ENCODE measurements at regions not wholly inside any gene's neighbourhood (a gene's known extent, or its start where the extent isn't known, plus 50 kb on each side); places are given as distances from the start of the nearest gene placed in this dataset.
A peak's percentile ranks its signal among the peaks of the same experiment; 100 is the strongest.
"Not testable (repeated sequence)": the region's sequence is repeated elsewhere in the genome, so short reads cannot be mapped to it uniquely, and the experiment has no call there.

DNA sequence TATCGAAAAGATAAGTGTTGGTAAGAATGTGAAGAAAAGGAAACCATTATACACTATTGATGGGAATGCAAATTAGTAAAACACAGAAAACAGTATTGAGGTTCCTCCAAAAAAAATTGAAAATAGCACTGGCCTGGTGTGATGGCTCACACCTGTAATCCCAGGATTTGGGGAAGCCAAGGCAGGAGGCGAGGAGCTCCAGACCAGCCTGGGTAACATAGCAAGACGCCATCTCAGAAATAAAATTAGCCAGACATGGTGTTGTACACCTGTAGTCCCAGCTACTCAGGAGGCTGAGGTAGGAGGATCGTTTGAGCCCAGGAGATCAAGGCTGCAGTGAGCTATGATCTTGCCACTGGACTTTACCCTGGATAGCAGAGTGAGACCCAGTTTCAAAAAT lies 5303.4 kb upstream of the TPTE start:
- not testable (repeated sequence) for DNase-seq

DNA sequence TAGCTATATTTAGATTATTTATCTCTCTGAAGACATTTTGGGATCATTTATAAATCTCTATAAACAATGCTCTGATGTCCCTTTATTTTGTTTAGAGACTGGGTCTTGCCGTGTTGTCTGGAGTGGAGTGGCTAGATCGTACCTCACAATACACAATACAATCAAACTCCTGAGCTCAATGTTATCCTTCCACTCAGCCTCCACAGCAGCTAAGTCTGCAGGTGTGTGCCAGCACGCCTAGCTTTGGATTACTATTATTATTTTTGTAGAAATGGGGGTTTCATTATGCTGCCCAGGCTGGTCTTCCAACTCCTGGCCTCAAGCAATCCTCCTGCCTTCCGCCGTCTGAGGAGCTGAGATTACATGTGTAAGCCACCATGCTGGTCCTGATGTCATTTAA lies 5301.4 kb upstream of the TPTE start:
- DNase-seq, result not testable (repeated sequence)

DNA sequence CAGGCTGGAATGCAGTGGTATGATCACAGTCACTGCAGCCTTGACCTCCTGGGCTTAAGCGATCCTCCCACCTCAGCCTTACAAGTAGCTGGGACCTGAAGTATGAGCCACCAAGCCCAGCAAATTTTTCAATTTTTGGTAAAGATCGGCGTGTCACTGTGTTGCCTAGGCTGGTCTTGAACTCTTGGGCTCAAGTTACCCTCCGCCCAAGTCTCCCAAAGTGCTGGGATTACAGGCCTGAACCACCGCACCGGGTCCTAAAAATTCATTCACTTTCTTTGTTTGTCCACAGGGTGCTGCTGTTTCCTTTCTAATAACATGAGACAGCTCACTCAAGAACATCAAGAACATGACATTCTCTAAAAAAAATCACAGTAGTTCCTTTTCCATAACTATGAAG lies 5300.9 kb upstream of the TPTE start:
- DNase-seq, result not testable (repeated sequence)

DNA sequence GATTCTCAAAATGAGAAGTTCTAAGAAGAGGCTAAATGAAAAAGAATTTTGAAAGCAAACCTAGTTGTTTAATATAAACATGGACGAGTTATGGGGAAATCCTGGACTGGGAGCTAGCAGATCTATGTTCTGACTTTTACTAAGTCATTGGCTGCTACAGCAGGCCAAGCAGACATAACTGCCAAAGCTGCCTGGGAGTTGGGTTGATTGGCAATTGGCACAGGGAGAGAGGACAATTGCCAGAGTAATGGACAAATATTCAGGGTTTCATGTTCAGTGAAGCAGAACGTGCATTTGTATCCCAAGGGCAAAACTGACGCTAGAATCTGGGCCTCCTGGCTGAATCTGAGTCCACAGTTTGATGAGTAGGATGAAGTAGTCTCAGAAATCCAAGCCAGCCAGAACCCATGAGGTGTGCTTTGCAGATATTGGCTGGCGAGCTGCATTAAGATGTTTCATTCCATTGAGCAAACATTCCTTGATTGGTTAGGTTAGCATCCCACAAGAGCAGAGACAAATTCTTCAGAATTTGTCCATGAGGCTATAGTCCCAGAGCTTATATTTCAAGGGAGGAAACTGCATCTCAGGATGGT lies 5299.8 kb upstream of the TPTE start:
- not testable (repeated sequence) for DNase-seq

DNA sequence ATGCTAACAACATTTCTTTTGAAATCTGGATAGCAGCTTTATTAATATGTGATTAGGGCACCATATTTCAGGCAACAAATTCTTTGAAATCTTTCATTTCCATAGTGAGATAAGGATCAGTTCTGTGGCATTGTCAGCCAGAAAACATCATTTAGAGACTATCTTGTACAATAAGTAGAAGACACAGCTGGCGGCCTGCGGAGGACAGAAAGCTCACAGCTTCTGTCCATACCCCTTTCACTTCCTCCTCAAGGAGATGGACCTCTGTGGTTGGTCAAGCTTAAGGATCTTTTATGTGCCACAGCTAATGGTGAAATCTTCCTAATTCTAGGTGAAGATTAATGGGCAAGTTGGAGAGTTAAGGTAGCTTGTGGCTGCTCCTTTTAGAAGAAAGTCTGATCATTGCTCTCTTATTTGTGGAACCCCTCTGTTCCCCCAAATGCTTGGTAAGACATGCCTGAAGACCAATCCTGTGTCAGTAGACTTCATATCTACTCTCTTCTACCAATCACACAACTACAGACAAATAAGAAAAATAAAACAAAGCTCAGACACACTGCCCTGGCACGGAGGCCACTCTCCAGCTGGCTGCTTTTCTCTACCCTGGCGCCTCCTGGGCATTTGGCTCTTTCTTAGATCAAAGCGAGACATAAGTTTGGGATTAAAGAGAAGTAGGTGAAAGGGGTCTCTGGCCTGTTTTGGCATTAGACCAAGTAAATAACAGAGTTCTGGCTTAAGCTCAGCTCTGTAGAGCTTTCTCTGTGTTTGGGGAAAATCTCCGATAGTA lies 5298.2 kb upstream of the TPTE start:
- not testable (repeated sequence) for DNase-seq

DNA sequence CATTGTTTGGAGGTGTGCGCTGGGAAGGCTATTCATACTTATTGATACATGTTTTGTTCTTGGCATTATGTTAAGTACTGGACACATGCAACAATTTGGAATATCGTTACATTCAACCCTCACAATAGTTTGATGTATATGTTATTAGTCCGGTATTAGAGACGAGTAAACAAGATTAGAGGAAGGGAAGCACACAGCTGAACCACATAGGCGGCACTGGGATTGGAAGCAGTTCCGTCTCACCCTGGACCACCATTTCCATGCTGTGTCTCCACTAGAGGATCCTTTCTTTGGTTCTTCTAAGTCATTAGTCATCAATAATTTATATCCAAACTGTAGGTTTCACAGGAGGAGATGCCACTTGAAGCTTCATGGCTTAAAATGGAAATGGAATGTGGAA lies 5297.2 kb upstream of the TPTE start:
- not testable (repeated sequence) for DNase-seq

DNA sequence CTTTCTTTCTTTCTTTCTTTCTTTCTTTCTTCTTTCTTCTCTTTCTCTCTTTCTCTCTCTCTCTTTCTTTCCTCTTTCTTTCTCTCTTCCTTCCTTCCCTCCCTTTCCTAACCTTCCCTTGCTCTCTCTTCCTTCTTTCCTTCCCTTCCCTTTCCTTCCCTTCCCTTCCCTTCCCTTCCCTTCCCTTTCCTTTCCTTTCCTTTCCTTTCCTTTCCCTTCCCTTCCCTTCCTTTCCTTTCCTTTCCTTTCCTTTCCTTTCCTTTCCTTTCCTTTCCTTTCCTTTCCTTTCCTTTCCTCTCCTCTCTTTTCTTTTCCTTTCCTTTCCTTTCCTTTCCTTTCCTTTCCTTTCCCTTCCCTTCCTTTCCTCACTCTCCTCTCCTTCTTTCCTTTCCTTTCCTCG lies 5294.1 kb upstream of the TPTE start:
- not testable (repeated sequence) for DNase-seq

DNA sequence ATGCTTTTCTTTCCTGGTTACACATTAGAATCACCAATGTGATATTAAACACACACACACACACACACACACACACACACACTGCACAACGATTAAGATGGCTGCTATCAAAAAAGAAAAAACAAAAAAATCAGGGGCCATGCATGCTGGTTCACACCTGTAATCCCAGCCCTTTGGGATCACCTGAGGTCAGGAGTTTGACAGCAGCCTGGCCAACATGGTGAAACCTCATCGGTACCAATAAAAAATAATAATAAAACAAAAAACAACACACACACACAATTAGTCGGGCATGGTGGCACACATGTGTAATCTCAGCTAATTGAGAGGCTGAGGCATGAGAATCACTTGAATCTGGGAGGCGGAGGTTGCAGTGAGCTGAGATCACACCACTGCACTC lies 5290.8 kb upstream of the TPTE start:
- not testable (repeated sequence) for DNase-seq

DNA sequence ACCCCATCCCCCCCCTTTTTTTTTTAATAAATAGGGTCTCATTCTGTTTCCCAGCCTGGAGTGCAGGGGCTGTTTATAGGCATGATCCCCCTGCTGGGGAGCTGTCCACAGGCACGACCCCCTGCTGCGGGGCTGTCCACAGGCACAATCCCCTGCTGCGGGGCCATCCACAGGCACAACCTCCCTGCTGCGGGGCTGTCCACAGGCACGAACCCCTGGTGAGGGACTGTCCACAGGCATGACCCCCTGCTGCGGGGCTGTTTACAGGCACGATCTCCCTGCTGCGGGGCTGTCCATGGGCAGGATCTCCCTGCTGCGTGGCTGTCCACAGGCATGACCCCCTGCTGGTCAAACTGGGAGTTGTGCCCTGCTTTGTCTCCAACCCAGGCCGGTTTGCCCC lies 5290.1 kb upstream of the TPTE start:
- not testable (repeated sequence) for DNase-seq

DNA sequence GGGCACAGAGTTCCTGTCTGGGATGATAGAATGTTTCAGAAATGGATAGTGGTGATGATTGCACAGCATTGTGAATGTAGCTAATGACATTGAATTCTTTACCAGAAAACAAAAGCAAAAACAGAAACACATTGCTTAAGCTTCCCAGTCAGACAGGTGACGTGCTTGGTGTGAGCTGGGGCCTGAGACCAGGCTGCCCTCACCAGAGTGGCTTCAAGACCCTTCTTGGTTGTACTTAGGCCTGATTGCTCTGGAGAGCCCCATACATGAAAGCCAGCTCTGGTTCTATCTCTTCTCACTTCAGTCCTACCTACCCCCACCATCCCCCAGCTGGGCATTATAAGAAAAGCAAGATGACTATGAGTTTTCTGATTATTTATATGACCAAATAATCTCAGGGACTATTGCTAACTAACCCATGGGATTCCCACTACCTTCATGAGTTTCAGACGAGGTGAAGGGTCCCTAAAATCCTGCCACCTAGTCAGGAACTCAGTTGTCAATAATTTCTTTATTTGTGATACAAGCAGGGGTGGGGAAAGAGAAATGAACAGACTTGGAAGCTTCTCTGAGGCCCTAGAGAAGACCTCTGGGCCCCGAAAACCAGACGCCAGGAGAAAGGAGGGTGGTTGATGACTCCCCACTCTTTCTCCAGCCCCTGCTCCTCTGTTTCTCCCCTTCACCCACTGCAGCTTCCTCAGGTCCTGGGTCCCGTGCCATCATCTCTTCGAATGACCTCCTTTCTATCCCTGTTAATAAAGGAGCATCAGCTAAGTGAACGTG lies 5289.0 kb upstream of the TPTE start:
- peak; percentile 54 for DNase-seq

DNA sequence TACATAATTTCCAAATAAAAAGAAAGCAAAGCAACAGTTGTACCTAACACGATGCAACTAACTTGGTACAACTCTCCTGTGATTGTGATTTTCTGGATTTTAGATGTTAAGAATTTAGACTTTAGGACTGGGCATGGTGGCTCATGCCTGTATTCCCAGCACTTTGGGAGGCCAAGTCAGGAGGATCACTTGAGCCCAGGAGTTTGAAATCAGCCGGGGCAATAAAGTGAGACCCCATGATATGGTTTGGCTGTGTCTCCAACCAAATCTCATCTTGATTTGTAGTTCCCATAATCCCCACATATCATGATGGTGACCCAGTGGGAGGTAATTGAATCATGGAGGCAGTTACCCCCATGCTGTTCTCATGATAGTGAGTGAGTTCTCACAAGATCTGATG lies 5285.6 kb upstream of the TPTE start:
- not testable (repeated sequence) for DNase-seq

DNA sequence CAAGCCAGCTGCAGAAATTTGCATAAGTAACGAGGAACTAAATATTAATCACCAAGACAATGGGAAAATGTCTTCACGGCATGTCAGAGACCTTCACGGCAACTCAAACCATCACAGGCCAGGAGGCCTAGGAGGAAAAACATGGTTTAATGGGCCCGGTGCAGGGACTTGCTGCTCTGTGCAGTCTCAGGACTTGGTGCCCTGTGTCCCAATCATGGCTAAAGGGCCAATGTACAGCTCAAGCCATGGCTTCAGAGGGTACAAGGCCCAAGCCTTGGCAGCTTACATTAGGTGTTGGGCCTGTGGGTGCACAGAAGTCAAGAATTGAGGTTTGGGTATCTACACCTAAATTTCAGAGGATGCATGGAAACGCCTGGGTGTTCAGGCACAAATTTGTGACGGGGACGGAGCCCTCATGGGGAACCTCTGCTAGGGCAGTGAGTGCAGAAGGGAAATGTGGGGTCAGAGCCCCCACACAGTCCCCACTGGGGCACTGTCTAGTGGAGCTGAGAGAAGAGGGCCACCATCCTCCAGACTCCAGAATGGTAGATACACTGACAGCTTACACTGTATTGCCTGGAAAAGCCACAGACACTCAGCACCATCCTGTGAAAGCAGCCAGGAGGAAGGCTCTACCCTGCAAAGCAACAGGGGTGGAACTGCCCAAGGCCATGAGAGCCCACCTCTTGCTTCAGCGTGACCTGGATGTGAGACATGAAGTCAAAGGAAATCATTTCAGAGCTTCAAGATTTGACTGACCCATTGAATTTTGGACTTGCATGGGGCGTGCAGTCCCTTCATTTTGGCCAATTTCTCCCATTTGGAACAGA lies 5284.3 kb upstream of the TPTE start:
- not testable (repeated sequence) for DNase-seq

DNA sequence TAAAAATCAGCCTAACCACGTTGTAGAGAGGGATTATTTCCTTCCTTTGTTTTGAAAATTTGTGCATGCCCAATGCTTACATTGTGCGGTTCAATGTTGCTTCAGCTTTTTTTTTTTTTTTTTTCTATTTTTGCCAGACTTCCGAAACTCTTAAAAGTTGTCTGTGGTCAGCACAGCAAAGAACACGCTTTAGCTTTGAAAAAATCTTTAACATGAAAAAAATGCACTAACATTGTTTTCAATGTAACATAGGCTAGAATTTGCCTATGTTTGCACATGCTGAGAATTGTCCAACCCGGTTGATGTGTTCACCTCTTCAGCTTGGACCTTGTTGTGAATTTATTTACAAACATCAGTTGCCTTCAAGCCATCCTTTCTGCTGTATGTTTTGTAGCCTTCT lies 5280.9 kb upstream of the TPTE start:
- DNase-seq, result not testable (repeated sequence)

DNA sequence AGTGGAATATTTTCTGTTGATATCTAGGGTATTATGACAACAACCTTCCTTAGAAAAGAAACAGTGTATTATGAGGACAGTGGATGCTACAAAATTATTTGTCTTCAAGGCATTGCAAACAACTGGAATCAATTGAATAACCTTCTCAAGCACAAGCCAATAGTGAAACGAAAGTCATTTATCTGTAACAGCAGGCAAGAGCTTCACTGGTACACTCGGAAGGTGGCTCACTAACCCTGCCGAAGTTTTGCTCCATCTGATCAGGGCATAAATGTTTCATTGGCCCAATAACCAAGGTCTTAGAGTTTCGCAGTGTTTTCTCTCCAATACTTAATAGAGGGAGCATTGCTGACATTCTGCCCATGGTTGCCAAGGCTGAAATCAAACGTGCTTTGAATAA lies 5278.7 kb upstream of the TPTE start:
- not testable (repeated sequence) for DNase-seq

DNA sequence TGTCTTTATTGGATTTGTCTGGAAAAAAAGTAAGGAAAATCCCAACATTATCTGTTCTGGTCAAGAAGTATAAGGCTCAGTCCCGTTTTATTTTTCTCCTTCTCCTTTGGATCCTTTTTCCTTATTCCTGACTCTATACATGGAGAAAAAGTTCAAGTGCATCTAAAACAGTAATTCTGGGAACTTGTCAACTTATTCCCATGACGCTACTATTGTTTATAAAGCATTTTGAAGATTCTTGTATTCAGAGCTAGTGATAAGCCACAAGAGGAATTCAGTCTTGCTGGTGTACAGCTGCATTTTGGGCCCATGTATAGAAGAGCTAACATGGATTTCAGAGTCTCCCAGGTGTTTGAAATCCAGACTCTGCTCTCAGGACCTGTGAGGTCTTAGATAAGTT lies 5278.1 kb upstream of the TPTE start:
- DNase-seq, result not testable (repeated sequence)

DNA sequence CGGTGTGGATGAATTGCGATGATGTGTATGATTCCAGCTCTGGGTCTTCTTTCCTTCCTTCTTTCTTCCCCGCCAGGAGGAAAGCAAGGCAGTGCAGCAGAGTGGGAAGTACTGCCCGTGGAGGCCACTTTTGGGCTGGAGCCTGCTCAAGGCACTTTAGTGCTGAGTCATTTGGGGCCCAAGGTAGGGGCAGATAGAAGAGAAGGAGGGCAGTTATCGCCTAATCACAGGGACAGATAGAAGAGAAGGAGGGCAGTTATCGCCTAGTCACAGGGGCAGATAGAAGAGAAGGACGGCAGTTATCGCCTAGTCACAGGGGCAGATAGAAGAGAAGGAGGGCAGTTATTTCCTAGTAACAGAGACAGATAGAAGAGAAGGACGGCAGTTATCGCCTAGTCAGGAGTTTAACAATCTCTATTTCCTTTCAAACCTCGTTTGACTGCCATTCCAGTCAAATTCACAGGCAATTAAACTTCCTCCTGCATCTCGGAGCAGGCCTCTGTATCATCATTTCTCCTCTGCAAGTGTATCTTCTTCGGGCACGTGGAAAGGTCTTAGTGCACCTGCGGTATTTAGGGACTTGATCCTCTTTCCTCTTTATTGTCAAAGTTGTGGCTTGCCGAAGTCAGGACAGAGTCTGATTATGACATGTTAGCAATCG lies 5277.5 kb upstream of the TPTE start:
- DNase-seq, result not testable (repeated sequence)

DNA sequence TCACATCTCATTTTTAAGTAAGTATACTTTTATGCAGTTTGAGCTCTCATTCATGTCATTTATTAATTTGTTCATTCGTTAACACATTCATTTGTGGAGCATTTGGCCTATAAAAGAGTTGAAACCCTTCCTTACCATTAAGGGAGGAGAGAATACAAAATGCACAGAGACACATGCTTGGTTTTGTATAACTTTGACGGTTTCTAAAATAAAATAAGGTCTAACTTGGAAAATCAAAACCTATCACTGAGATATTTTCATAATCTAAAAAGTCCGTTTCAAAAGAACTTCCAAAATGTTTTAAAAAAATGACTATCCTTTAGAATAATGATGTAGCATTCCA lies 5277.0 kb upstream of the TPTE start:
- not testable (repeated sequence) for DNase-seq

DNA sequence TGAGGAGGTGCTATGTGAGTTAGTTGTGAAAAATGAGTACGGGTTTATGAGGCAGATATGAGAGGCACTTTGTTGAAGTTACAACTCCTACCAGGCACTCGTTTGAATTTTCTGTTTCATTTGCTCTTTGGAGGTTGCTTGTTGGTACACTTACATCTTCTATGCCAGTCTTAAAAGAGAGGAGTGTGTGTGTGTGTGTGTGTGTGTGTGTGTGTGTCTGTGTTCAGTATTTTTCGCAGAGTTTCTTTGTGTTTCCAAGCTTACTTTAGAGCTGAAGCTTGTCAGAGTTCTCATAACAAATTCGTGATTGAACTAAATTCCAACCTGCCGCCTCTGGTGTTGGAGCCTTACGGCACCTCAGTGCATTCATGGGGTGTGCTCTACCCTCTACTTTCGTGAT lies 5276.4 kb upstream of the TPTE start:
- not testable (repeated sequence) for DNase-seq

DNA sequence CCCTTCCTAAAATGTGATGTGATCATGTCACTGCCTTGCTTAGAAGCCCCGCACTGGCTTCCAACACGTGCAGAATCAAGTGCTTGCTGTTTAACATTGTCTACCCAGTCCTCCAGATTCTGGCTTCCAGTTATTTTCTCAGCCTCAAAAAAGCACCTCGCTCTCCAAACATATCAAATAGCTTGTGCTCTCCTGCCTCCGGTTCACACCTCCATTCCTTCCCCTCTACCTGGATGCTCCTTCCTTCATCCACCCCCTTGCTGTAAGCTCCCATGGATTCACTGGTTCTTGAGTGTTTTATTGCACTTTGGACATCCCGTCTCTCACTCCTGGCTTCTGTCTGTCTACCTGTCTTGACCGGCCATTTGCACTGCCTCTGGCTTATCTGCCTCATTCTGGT lies 5275.0 kb upstream of the TPTE start:
- not testable (repeated sequence) for DNase-seq

DNA sequence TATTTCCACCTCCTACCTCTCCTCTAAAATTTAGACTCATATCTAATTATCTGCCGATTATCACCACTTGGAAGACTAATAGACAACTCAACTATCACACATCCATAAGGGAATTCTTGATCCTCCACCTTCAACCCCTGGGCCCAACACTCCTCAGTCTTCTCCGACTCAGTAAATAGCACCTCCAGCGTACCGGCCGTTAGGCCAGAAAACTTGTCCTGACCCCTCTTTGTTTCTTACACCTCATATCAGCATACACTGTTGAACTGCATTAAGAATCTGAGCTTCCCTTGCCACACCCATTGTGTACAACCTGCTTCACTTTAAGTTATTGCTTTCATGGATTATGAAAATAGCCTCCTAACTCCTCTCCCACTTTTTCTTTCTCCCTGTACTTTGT lies 5274.0 kb upstream of the TPTE start:
- DNase-seq, result not testable (repeated sequence)

DNA sequence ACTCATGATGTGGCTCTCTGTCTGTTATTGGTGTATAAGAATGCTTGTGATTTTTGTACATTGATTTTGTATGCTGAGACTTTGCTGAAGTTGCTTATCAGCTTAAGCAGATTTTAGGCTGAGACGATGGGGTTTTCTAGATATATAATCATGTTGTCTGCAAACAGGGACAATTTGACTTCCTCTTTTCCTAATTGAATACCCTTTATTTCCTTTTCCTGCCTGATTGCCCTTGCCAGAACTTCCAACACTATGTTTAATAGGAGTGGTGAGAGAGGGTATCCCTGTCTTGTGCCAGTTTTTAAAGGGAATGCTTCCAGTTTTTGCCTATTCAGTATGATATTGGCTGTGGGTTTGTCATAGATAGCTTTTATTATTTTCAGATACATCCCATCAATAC lies 5271.3 kb upstream of the TPTE start:
- not testable (repeated sequence) for DNase-seq

DNA sequence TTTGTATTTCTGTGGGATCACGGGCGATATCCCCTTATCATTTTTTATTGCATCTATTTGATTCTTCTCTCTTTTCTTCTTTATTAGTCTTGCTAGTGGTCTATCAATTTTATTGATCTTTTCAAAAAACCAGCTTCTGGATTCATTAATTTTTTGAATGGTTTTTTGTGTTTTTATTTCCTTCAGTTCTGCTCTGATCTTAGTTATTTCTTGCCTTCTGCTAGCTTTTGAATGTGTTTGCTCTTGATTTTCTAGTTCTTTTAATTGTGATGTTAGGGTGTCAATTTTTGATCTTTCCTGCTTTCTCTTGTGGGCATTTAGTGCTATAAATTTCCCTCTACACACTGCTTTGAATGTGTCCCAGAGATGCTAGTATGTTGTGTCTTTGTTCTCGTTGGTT lies 5270.2 kb upstream of the TPTE start:
- not testable (repeated sequence) for DNase-seq
